BE2C (cell line): ENCODE measurements at regions not wholly inside any gene's neighbourhood (a gene's known extent, or its start where the extent isn't known, plus 50 kb on each side); places are given as distances from the start of the nearest gene placed in this dataset.

ENCODE experiments used
- DNase-seq: peaks from one replicate; pipeline ENCODE4 v3.0.0-alpha.2; 2020
- H3K27me3 ChIP-seq: fragments of 250-450 bp; sonication (Bioruptor Pico); 2 replicates; pipeline ENCODE4 v1.5.1; 2020; ENCODE audit warnings: mild to moderate bottlenecking
- H3K36me3 ChIP-seq: fragments of 250-450 bp; sonication (Bioruptor Pico); 2 replicates; pipeline ENCODE4 v1.5.1; 2020; ENCODE audit warnings: mild to moderate bottlenecking
- H3K4me1 ChIP-seq: fragments of 250-450 bp; sonication (Bioruptor Pico); 2 replicates; pipeline ENCODE4 v1.5.1; 2020
- H3K4me3 ChIP-seq: 2 replicates; pipeline ENCODE4 v1.5.1; 2011; ENCODE audit warnings: low read depth, low read length
- H3K9me3 ChIP-seq: fragments of 250-450 bp; sonication (Bioruptor Pico); 2 replicates; pipeline ENCODE4 v1.5.1; 2020
- CTCF ChIP-seq: IDR thresholded peaks from 2 replicates; pipeline ENCODE4 v1.5.1; 2012; ENCODE audit warnings: mild to moderate bottlenecking, low read depth, low read length

- peaks cover 5% of the 10 kb centered on the region for H3K9me3 ChIP-seq
- TF ChIP-seq CTCF, result no peak
- DNase-seq, result no peak
These were observed 1509.6 kb upstream of the TMEM132C start for GRCh38 chr12:126757326-126757725.

DNA sequence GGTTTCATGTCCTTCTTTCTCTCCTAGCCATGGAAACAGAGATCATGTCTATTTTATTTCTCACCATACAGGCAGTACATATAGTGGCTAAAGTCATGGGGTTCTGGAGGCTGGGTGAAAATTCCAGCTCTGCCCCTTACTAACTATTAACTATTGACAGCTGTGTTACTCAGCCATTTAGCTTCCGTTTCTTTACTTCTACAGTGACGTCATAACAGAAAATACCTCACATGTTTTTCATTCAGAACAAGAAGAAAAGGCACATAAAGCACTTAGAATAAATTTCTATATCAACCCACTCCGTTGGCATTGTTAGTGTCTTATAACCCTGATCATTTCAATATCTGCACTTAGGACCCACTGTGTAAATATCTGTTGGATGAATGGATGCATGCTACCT lies 1506.9 kb upstream of the TMEM132C start:
- Histone ChIP-seq H3K4me3 (no peak overlapping the region), H3K4me1 (no peaks in the 10 kb centered on the region), H3K36me3 (no peaks in the 10 kb centered on the region), H3K9me3 (peaks cover 7% of the 10 kb centered on the region), H3K27me3 (no peaks in the 10 kb centered on the region)
- TF ChIP-seq CTCF, result no peak
- no peak for DNase-seq

More at GRCh38 chr12:126757326-126757725, 1509.6 kb upstream of the TMEM132C start:
- Histone ChIP-seq H3K4me1 (no peaks in the 10 kb centered on the region), H3K36me3 (no peaks in the 10 kb centered on the region), H3K27me3 (no peaks in the 10 kb centered on the region), H3K4me3 (no peak overlapping the region)

GRCh38 chr12:126761420-126761819 lies 1505.5 kb upstream of the TMEM132C start:
- no peaks in the 10 kb centered on the region for H3K36me3 ChIP-seq
- H3K9me3 ChIP-seq, result peaks cover 7% of the 10 kb centered on the region
- no peak for TF ChIP-seq CTCF
- H3K27me3 ChIP-seq, result no peaks in the 10 kb centered on the region
- no peak overlapping the region for H3K4me3 ChIP-seq
- H3K4me1 ChIP-seq, result no peaks in the 10 kb centered on the region
- no peak for DNase-seq

DNA sequence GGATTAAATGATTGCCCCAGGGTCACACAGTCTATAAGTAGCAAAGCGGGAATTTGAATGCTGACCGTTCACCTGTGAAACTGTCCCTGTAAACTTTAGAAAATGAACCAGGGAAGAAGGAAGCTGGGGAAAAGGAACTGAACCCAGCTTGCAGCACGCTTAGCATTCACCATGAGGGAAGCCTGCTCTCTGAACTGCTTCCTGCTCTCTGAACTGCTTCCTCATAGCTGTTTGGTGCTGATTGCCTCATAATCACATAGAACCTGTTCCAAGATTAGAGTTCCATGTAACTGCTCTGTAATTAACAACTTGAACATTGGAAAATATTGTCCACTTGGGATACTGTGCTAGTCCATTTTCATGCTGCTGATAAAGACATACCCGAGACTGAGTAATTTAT lies 1504.8 kb upstream of the TMEM132C start:
- no peak for TF ChIP-seq CTCF

GRCh38 chr12:126763359-126763758 lies 1503.6 kb upstream of the TMEM132C start:
- no peaks in the 10 kb centered on the region for H3K36me3 ChIP-seq
- no peak for TF ChIP-seq CTCF
- H3K27me3 ChIP-seq, result no peaks in the 10 kb centered on the region
- DNase-seq, result no peak
- peaks cover 7% of the 10 kb centered on the region for H3K9me3 ChIP-seq
- H3K4me3 ChIP-seq, result no peak overlapping the region
- H3K4me1 ChIP-seq, result no peaks in the 10 kb centered on the region

More for the DNA sequence above, 1504.8 kb upstream of the TMEM132C start:
- Histone ChIP-seq H3K9me3 (peaks cover 7% of the 10 kb centered on the region), H3K4me1 (no peaks in the 10 kb centered on the region), H3K36me3 (no peaks in the 10 kb centered on the region), H3K4me3 (no peak overlapping the region), H3K27me3 (no peaks in the 10 kb centered on the region)
- DNase-seq, result no peak

DNA sequence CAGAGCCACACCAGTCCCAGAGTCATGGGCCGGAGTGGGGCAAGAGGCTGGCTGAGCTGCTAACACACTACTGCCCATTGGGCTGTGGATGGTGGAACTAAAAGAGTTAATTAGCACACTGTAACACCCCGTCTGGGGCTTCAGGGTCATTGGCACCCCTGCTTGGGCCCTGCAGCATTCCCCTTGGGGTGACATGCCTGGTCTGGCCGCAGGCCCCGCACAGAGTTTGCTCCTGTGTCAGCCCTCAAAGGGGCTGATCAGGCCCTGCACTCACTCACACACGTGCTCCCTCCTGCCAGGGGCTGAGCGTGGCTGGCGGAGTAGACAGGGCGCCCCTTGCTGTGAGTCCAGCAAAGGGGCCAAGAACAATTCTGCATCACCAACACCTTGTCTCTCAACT lies 1499.6 kb upstream of the TMEM132C start:
- no peak for TF ChIP-seq CTCF

More for the DNA sequence above, 1499.6 kb upstream of the TMEM132C start:
- DNase-seq, result no peak
- Histone ChIP-seq H3K4me3 (no peak overlapping the region), H3K4me1 (no peaks in the 10 kb centered on the region), H3K9me3 (peaks cover 1% of the 10 kb centered on the region), H3K36me3 (no peaks in the 10 kb centered on the region), H3K27me3 (no peaks in the 10 kb centered on the region)
